ENCODE measurements at regions not wholly inside any gene's neighbourhood (a gene's known extent, or its start where the extent isn't known, plus 50 kb on each side); places are given as distances from the start of the nearest gene placed in this dataset.

DNA sequence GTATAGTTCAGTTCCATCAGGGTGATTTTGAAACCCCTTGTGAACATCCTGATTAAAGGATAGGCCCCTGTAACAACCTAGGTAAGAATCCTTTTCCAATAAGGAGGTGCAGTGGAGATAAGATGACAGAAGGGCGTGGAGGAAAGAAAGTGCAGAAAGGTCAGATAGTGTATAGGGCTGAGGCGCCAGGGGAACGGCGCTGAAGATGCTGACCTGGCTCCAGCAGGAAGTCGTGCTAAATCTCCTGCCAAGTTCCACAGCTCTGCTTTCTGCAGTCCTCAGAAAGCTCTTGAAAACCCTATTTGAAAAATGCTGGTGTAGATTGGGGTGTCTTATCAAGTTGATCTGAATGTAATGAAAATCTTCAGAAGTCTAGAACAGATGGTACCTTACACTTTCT lies 221.7 kb downstream of the COG6 start:
- Histone ChIP-seq H3K9me3 (ENCODE audit: control insufficient read depth, low read depth, low read length) (no peaks in the 10 kb centered on the region), H3K27ac (ENCODE audit: control insufficient read depth, insufficient read depth, low read length) (no peak overlapping the region), H3K27me3 (ENCODE audit: control insufficient read depth, extremely low read depth, insufficient read depth, low read length) (no peaks in the 10 kb centered on the region), H3K4me3 (ENCODE audit: control insufficient read depth in 2 of 3, extremely low read depth in 1 of 3, insufficient read depth in 2 of 3, low read depth in 1 of 3, low read length in 3 of 3) (no peak overlapping the region), H3K79me2 (ENCODE audit: control insufficient read depth, insufficient read depth, low read length) (no peaks in the 10 kb centered on the region), H3K4me2 (ENCODE audit: control insufficient read depth, extremely low read depth, insufficient read depth, low read depth, low read length) (no peak overlapping the region), H3K9ac (ENCODE audit: control insufficient read depth, extremely low read depth, insufficient read depth, low read length) (no peak overlapping the region), H3K9me1 (ENCODE audit: control insufficient read depth, extremely low read depth, insufficient read depth, low read length) (no peaks in the 10 kb centered on the region), H4K20me1 (ENCODE audit: control insufficient read depth, extremely low read depth, insufficient read depth, low read length) (no peaks in the 10 kb centered on the region), H3K4me1 (ENCODE audit: control insufficient read depth, extremely low read depth, insufficient read depth, low read length) (peaks cover 6% of the 10 kb centered on the region), H3K36me3 (ENCODE audit: control insufficient read depth in 2 of 2, extremely low read depth in 1 of 2, insufficient read depth in 2 of 2, low read length in 2 of 2) (no peaks in the 10 kb centered on the region), H2AFZ (ENCODE audit: control insufficient read depth, low read length) (no peak overlapping the region)
- TF ChIP-seq, protein P1, sequence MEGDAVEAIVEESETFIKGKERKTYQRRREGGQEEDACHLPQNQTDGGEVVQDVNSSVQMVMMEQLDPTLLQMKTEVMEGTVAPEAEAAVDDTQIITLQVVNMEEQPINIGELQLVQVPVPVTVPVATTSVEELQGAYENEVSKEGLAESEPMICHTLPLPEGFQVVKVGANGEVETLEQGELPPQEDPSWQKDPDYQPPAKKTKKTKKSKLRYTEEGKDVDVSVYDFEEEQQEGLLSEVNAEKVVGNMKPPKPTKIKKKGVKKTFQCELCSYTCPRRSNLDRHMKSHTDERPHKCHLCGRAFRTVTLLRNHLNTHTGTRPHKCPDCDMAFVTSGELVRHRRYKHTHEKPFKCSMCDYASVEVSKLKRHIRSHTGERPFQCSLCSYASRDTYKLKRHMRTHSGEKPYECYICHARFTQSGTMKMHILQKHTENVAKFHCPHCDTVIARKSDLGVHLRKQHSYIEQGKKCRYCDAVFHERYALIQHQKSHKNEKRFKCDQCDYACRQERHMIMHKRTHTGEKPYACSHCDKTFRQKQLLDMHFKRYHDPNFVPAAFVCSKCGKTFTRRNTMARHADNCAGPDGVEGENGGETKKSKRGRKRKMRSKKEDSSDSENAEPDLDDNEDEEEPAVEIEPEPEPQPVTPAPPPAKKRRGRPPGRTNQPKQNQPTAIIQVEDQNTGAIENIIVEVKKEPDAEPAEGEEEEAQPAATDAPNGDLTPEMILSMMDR (optimal IDR thresholded peaks at IDR 0.05 in 1 of 3, IDR thresholded peaks at IDR 0.05 in 1 of 3, conservative IDR thresholded peaks at IDR 0.05 in 1 of 3; ENCODE audit: extremely low read depth in 1 of 3, insufficient read depth in 2 of 3, low read length in 3 of 3): no peak
- no peak for TF ChIP-seq EZH2 (IDR thresholded peaks at IDR 0.05; ENCODE audit: low read length)
- DNase-seq (ENCODE audit: low read depth, low spot score) (no peak), FAIRE-seq (no peak)
- dilution Hi-C loops (cut with MboI; ENCODE audit: extremely low pct_ligation_motif_present, low sequenced_read_pairs): no loop called here

DNA sequence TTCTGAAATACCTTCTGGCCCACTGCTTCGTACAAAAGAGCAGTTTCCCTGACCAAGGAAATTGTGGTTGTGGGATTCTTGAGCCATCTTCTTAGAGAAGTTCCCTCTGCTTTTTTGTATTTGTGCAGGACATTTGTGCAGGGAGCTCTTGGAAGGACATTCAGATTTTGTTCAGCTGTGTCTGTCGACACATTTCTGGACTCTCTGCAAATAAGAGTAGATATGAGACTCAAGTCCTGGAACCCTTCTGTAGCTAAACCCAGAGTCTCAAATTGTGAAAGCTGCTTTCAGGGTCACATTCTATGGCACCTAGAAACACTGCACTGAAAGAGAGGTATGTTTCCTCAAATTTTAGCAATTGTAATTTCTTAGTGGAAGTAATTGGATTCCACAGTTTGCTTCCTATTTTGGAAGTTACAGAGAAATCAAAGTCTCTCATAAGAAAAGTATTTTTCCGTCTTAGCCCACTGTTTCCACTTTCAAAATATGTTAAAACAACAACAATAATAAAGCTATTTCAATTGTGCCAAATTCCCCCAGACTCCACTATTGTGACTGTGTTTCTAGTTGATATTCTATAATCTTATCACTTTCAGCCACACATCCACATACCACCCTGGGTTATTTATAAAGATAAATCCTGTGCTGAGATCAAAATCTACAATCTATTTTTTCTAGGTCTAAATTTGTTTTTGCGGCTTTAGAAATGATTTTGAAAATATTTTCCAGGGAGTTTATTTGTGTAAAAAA lies 224.0 kb downstream of the COG6 start:
- DNase-seq (ENCODE audit: low read depth, low spot score) (no peak), FAIRE-seq (no peak)
- TF ChIP-seq, protein P1 (optimal IDR thresholded peaks at IDR 0.05 in 1 of 3, IDR thresholded peaks at IDR 0.05 in 1 of 3, conservative IDR thresholded peaks at IDR 0.05 in 1 of 3; ENCODE audit: extremely low read depth in 1 of 3, insufficient read depth in 2 of 3, low read length in 3 of 3): no peak
- no peak for TF ChIP-seq EZH2 (IDR thresholded peaks at IDR 0.05; ENCODE audit: low read length)
- Histone ChIP-seq H3K4me3 (ENCODE audit: control insufficient read depth in 2 of 3, extremely low read depth in 1 of 3, insufficient read depth in 2 of 3, low read depth in 1 of 3, low read length in 3 of 3) (no peak overlapping the region), H2AFZ (ENCODE audit: control insufficient read depth, low read length) (no peak overlapping the region), H3K27me3 (ENCODE audit: control insufficient read depth, extremely low read depth, insufficient read depth, low read length) (no peaks in the 10 kb centered on the region), H3K4me2 (ENCODE audit: control insufficient read depth, extremely low read depth, insufficient read depth, low read depth, low read length) (no peak overlapping the region), H3K79me2 (ENCODE audit: control insufficient read depth, insufficient read depth, low read length) (no peaks in the 10 kb centered on the region), H3K36me3 (ENCODE audit: control insufficient read depth in 2 of 2, extremely low read depth in 1 of 2, insufficient read depth in 2 of 2, low read length in 2 of 2) (no peaks in the 10 kb centered on the region), H3K9me1 (ENCODE audit: control insufficient read depth, extremely low read depth, insufficient read depth, low read length) (no peaks in the 10 kb centered on the region), H3K9me3 (ENCODE audit: control insufficient read depth, low read depth, low read length) (no peaks in the 10 kb centered on the region), H3K27ac (ENCODE audit: control insufficient read depth, insufficient read depth, low read length) (no peak overlapping the region), H3K9ac (ENCODE audit: control insufficient read depth, extremely low read depth, insufficient read depth, low read length) (no peak overlapping the region), H4K20me1 (ENCODE audit: control insufficient read depth, extremely low read depth, insufficient read depth, low read length) (no peaks in the 10 kb centered on the region), H3K4me1 (ENCODE audit: control insufficient read depth, extremely low read depth, insufficient read depth, low read length) (peaks cover 9% of the 10 kb centered on the region)
- dilution Hi-C loops (cut with MboI; ENCODE audit: extremely low pct_ligation_motif_present, low sequenced_read_pairs): no loop called here

Measured in keratinocyte (primary cell).